GM12892 (cell line): ENCODE measurements at regions not wholly inside any gene's neighbourhood (a gene's known extent, or its start where the extent isn't known, plus 50 kb on each side); places are given as distances from the start of the nearest gene placed in this dataset.

Experiments used
- POLR2AphosphoS5 ChIP-seq: IDR thresholded peaks from 2 replicates; pipeline ENCODE4 v1.6.1; 2011; ENCODE audit warnings: low read depth, low read length, control low read depth
- TAF1 ChIP-seq: IDR thresholded peaks from 2 replicates; pipeline ENCODE4 v1.6.1; 2011; ENCODE audit warnings: low read depth, mild to moderate bottlenecking, control low read depth, low read length, borderline replicate concordance

DNA sequence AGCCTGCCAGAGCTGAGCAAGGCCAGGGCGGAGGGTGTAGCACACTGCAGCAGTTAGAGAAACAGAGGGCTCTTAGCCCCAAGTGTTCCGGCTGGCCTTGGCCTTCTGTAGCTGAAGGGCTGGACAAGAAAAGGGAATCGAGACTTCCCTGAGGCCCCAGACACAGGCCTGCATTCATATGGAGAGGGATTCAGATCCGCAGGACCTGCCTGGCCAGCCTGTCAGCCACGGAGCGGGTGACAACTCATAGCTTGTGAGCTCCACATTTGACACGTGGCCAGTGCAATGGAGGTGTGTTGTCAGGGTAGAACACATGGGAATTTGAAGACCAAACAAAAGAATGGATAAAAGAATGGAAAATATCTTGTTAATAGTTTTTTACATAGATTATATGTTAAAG, 182.2 kb upstream of the GSC start:
- no peak for TF ChIP-seq POLR2AphosphoS5
- no peak for TF ChIP-seq TAF1
